ENCODE measurements at regions not wholly inside any gene's neighbourhood (a gene's known extent, or its start where the extent isn't known, plus 50 kb on each side); places are given as distances from the start of the nearest gene placed in this dataset.
"Not testable (repeated sequence)": the region's sequence is repeated elsewhere in the genome, so short reads cannot be mapped to it uniquely, and the experiment has no call there.

DNA sequence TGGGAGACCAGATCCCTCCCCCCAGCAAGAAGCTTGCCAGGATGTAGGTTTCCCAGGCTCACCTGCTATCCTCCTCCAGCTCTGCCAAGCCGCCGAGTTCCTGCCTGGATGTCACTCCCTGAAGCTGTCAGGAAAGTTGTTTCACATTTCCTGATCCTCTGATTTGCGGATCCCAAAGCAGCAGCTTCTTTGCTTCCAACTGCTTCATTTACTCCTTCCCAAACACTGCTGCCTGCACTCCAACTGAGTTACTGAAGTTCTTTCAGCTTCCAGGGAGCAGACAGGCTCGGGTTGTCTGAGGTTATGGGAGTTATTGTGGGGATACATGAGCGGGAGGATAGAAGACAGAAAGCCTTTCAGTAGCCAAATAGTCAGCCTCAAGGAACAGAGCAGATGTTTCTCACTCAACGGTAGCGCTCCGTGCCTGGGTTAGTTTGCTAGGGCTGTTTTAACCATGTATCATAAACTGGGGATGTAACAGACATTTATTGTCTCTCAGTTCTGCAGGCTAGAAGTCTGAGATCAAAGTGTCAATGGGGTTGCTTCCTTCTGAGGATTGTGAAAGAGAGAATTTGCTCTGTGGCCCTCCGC lies 516.0 kb downstream of the REEP3 start:
- Histone ChIP-seq H3K4me3 (no peak overlapping the region), H3K27me3 (ENCODE audit: low read depth) (0 out of 2 replicates have a peak, but pooled peaks cover 2% of the 10 kb centered on the region), H3K36me3 (replicated peaks) (no peaks in the 10 kb centered on the region), H3K9me3 (no peaks in the 10 kb centered on the region), H3K4me1 (no peaks in the 10 kb centered on the region)
- DNase-seq (ENCODE audit: low spot score in 2 of 2), result no peak
- in situ Hi-C loops (cut with MboI; ENCODE audit: low sequenced_read_pairs), result no loop called here

DNA sequence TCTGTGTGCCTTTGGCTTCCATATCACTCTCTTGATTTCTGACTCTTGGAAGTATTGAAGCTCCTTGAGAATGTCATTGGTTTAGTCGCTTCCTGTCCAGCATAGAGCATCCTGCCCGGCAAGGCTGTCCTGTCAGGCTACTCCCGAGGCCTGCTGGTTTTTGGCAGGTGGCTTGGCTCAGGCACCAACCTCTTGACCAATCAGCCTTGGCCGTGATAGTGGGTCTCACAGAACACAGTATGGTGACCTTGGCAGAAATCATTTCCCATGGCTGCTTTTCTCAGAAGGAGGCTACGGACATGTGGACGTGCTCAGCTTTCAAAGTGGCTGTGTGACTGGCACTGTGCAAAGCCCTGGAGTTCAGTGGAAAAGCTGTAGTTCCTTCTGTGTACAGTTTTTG lies 516.9 kb downstream of the REEP3 start:
- Histone ChIP-seq H3K36me3 (replicated peaks) (no peaks in the 10 kb centered on the region), H3K27me3 (ENCODE audit: low read depth) (0 out of 2 replicates have a peak, but pooled peaks cover 2% of the 10 kb centered on the region), H3K4me1 (no peaks in the 10 kb centered on the region), H3K4me3 (no peak overlapping the region), H3K9me3 (no peaks in the 10 kb centered on the region)
- DNase-seq (ENCODE audit: low spot score in 2 of 2), result no peak
- in situ Hi-C loops (cut with MboI; ENCODE audit: low sequenced_read_pairs), result no loop called here

DNA sequence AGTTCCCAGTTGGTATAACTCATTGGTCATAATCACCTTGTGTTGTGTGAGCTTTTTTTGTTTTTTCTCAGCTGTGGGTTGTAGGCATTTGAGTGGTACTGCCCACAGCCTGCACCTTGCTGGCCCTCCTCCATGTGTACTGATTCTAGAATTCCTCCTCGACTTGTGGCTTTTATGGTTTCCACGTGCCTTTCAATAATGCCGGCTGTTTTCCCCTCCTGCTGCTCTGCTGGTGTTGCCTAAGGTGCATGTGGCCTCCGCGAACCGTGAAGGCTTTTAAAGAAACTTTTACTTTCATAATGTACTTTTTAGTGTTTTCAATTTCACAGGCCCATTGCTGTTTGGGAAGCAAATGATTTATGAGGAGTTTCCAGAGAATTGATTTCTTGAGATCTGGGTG lies 518.0 kb downstream of the REEP3 start:
- in situ Hi-C loops (cut with MboI; ENCODE audit: low sequenced_read_pairs), result no loop called here
- no peak overlapping the region for H3K4me3 ChIP-seq
- DNase-seq (ENCODE audit: low spot score in 2 of 2), result no peak
- H3K9me3 ChIP-seq, result no peaks in the 10 kb centered on the region
- no peaks in the 10 kb centered on the region for H3K36me3 ChIP-seq (replicated peaks)
- no peaks in the 10 kb centered on the region for H3K4me1 ChIP-seq
- H3K27me3 ChIP-seq (ENCODE audit: low read depth), result 0 out of 2 replicates have a peak, but pooled peaks cover 2% of the 10 kb centered on the region

DNA sequence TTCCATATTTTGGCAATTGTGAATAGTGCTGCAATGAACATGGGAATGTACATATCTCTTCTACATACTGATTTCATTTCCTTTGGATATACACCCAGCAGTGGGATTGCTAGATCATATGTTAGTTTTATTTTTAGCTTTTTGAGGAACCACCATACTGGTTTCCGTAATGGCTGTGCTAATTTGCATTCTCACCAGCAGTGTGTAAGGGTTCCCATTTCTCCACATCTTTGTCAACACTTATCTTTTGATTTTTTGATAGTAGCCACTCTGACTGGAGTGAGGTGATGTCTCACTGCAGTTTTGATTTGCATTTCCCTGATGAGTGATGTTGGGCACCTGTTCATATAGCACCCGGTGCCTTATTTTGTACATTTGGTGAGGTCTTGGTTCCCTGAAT lies 519.6 kb downstream of the REEP3 start:
- no peak overlapping the region for H3K4me3 ChIP-seq
- H3K27me3 ChIP-seq (ENCODE audit: low read depth), result 0 out of 2 replicates have a peak, but pooled peaks cover 2% of the 10 kb centered on the region
- no peaks in the 10 kb centered on the region for H3K4me1 ChIP-seq
- no peaks in the 10 kb centered on the region for H3K36me3 ChIP-seq (replicated peaks)
- in situ Hi-C loops (cut with MboI; ENCODE audit: low sequenced_read_pairs), result no loop called here
- no peak for DNase-seq (ENCODE audit: low spot score in 2 of 2)
- H3K9me3 ChIP-seq, result no peaks in the 10 kb centered on the region

DNA sequence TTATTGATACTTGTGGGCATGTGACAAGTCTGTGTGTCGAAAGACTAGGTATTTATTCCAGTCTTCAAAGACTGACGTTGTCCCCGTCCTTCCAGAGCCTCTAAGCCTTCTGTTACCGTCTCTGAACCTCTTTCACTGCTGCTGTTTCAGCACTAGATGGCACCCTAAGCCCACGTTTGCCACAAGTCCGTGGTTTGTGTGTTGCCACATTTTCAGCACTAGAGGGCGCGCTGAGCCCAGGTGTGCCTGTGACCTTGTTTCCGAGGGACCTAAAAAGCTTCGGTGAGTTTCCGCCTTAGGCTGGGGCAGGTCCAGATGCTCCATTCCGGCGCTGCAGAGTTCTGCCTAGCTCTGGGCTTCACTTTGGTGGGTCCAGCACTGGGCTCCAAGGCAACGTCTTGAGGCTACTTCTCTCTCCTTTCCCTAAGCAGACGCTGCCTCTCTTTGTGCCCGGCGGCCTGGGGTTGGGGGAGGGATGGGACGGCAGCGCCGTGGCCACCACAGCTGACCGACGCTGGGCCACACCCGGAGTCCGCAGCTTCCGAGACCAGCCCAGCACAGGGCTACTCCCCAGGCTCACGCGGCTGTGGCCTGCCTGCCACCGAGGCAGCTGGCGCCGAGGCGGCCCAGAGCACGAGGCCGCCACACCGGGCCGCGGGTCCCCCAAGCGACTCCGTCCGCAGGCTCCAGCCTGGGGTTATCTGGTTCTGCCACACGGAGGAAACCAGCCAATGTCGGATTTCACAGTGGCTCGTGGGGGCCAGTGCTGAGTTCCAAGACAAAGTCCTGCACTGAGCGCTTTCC lies 520.2 kb downstream of the REEP3 start:
- Histone ChIP-seq H3K9me3 (no peaks in the 10 kb centered on the region), H3K27me3 (ENCODE audit: low read depth) (0 out of 2 replicates have a peak, but pooled peaks cover 2% of the 10 kb centered on the region), H3K4me3 (peak overlapping the region; percentile 11), H3K36me3 (replicated peaks) (no peaks in the 10 kb centered on the region), H3K4me1 (no peaks in the 10 kb centered on the region)
- in situ Hi-C loops (cut with MboI; ENCODE audit: low sequenced_read_pairs), result no loop called here
- peak; percentile 72 to 84 for DNase-seq (ENCODE audit: low spot score in 2 of 2)

DNA sequence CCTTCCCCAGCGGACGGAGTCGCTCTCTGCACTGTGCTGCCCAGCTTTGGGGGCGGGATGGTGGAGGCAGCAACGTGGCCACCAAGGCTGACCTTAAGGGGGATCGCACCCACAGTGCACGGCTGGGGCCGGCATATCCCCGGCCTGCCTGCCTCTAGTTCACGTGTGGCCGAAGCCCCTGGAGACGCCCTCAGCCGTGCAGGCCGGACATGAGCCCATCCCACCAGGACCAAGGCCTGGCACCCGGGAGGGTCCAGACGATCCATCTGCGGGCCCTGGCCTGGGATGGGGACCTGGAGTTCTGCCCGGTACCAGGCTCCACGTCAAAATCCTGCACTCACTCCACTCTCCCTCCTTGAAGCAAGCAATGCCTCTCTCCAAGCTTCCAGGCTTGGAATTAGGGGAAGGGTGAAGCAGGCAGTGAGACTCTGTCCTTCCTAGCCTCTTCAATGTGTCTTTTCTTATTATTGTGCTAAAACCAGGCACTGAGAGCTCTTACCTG lies 520.8 kb downstream of the REEP3 start:
- Histone ChIP-seq H3K4me3 (no peak overlapping the region), H3K4me1 (no peaks in the 10 kb centered on the region), H3K9me3 (no peaks in the 10 kb centered on the region), H3K27me3 (ENCODE audit: low read depth) (0 out of 2 replicates have a peak, but pooled peaks cover under 1% of the 10 kb centered on the region), H3K36me3 (replicated peaks) (no peaks in the 10 kb centered on the region)
- no peak for DNase-seq (ENCODE audit: low spot score in 2 of 2)
- in situ Hi-C loops (cut with MboI; ENCODE audit: low sequenced_read_pairs), result no loop called here

DNA sequence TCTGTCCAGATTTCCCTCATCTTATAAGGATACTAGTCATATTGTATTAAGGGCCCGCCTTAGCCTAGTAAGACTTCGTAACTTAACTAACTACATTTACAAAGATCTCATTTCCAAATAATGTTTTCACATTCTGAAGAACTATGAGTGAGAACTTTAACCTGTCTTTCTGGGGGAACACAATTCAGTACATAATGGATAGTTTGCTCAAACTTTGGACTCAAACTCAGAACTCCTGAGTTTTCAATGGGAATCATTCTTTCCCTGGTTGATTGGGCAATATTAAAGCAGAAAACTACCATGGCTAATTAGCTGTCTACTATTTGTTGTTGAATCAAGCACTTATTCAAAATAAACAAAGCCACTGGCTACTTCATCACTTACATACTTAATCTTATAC lies 522.9 kb downstream of the REEP3 start:
- Histone ChIP-seq H3K27me3 (ENCODE audit: low read depth) (peaks cover 2% of the 10 kb centered on the region; the same call in 1 of the 2 replicates), H3K9me3 (no peaks in the 10 kb centered on the region), H3K4me1 (no peaks in the 10 kb centered on the region), H3K4me3 (no peak overlapping the region), H3K36me3 (replicated peaks) (no peaks in the 10 kb centered on the region)
- in situ Hi-C loops (cut with MboI; ENCODE audit: low sequenced_read_pairs), result no loop called here
- no peak for DNase-seq (ENCODE audit: low spot score in 2 of 2)

DNA sequence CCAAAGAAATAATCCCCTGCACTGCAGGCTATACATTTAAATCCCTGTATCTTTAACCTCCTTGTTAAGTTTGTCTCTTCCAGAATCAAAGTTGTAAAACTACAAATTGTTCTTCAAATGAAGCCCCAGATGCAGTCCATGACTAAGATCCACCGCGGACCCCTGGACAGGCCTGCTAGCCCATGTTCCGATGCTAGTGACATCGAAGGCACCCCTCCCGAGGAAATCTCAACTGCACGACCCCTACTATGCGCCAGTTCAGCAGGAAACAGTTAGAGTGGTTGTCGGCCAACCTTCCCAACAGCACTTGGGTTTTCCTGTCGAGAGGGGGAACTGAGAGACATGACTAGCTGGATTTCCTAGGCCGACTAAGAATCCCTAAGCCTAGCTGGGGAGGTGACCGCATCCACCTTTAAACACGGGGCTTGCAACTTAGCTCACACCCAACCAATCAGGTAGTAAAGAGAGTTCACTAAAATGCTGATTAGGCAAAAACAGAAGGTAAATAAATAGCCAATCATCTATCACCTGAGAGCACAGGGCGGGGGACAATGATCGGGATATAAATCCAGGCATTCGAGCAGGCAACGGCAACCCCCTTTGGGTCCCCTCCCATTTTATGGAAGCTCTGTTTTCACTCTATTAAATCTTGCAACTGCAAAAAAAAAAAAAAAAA lies 523.9 kb downstream of the REEP3 start:
- in situ Hi-C loops (cut with MboI; ENCODE audit: low sequenced_read_pairs); H3K9me3 ChIP-seq; H3K4me3 ChIP-seq; H3K4me1 ChIP-seq; DNase-seq (ENCODE audit: low spot score in 2 of 2); H3K36me3 ChIP-seq (replicated peaks); H3K27me3 ChIP-seq (ENCODE audit: low read depth): not testable (repeated sequence)

DNA sequence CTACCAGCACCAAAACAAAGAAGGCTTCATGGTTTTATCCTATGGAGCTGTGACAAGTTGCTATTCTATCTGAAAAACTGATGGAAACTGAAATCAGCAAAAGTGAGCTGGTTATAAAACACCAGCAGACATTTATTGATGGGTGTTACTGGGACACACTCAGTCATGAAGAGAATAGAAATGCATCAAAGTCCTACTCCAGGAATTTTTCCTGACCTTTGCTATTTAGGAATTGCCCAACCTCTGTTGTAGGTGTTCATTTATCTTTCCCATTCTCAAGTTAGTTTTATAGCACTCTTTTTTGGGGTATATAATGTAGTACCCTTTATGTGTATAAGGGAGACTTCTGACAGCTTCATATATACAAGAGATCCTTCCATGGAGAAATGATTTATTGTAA lies 533.2 kb downstream of the REEP3 start:
- no peaks in the 10 kb centered on the region for H3K27me3 ChIP-seq (ENCODE audit: low read depth)
- no peak for DNase-seq (ENCODE audit: low spot score in 2 of 2)
- no peaks in the 10 kb centered on the region for H3K9me3 ChIP-seq
- H3K4me1 ChIP-seq, result no peaks in the 10 kb centered on the region
- no peaks in the 10 kb centered on the region for H3K36me3 ChIP-seq (replicated peaks)
- H3K4me3 ChIP-seq, result no peak overlapping the region
- in situ Hi-C loops (cut with MboI; ENCODE audit: low sequenced_read_pairs), result no loop called here

DNA sequence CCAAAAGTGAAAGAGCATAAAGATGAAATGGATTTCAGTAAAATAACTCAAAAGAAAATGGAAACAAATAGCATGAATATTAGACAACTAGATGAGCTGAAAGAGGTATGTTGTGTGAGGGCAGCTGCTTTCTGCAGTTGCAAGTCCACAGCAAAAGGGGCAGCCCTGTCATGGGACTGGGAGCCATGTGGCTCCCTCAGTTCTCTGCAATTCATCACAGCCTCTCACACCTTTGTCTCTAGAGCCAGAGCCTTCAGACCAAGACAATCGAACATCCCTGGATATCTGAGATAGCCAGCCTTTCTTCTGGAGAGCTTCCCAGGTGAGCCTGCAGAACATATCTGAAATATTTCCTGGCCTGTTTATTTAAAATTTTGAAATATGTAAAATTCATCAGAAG lies 538.7 kb downstream of the REEP3 start:
- Histone ChIP-seq H3K27me3 (ENCODE audit: low read depth) (peaks cover 3% of the 10 kb centered on the region; the same call in 1 of the 2 replicates), H3K36me3 (replicated peaks) (no peaks in the 10 kb centered on the region)

DNA sequence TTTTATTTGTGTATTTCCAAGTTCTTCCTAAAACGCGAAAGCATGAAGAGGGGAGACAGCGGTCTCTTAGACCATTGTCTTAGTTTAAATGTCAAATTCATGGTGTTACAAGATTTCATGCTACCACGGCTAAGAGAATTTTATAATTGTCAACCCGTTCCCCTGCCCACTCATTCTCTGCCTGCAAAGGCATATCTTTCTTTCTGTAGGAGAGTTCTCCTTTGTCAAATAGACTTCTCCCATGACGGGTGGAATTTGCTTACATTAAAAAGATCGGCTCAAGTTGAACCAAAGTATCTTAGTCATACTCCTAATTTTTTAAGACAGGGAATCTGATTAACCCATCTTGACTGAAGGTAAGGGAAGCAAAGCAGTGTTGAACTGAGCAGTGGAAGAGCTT lies 539.2 kb downstream of the REEP3 start:
- in situ Hi-C loops (cut with MboI; ENCODE audit: low sequenced_read_pairs), result no loop called here

More for the DNA sequence above, 538.7 kb downstream of the REEP3 start:
- in situ Hi-C loops (cut with MboI; ENCODE audit: low sequenced_read_pairs), result no loop called here
- H3K9me3 ChIP-seq, result no peaks in the 10 kb centered on the region
- H3K4me1 ChIP-seq, result no peaks in the 10 kb centered on the region
- no peak overlapping the region for H3K4me3 ChIP-seq
- no peak for DNase-seq (ENCODE audit: low spot score in 2 of 2)

DNA sequence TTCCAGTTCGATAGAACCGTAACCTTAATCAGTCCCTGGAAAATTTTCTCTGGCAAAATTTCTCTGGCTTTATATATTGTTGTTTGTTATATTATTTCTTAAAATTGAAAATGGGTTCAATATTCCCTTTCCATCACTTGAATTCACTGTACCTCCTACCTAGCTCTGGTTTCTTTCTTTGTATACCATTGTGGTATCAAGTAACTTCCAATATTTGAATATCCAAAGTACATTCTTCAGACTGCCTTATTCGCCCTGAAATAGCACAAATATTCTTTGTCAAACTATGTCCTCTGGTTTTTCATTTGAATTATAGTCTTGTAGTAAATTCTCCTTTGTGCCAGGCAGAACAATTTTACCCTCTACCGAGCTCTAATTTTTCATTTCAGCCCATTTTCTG lies 541.6 kb downstream of the REEP3 start:
- no peaks in the 10 kb centered on the region for H3K36me3 ChIP-seq (replicated peaks)
- H3K27me3 ChIP-seq (ENCODE audit: low read depth), result peaks cover 3% of the 10 kb centered on the region; the same call in 1 of the 2 replicates
- in situ Hi-C loops (cut with MboI; ENCODE audit: low sequenced_read_pairs), result no loop called here

More for the DNA sequence above, 539.2 kb downstream of the REEP3 start:
- Histone ChIP-seq H3K36me3 (replicated peaks) (no peaks in the 10 kb centered on the region), H3K9me3 (no peaks in the 10 kb centered on the region), H3K27me3 (ENCODE audit: low read depth) (peaks cover 3% of the 10 kb centered on the region; the same call in 1 of the 2 replicates), H3K4me1 (no peaks in the 10 kb centered on the region), H3K4me3 (no peak overlapping the region)
- no peak for DNase-seq (ENCODE audit: low spot score in 2 of 2)

DNA sequence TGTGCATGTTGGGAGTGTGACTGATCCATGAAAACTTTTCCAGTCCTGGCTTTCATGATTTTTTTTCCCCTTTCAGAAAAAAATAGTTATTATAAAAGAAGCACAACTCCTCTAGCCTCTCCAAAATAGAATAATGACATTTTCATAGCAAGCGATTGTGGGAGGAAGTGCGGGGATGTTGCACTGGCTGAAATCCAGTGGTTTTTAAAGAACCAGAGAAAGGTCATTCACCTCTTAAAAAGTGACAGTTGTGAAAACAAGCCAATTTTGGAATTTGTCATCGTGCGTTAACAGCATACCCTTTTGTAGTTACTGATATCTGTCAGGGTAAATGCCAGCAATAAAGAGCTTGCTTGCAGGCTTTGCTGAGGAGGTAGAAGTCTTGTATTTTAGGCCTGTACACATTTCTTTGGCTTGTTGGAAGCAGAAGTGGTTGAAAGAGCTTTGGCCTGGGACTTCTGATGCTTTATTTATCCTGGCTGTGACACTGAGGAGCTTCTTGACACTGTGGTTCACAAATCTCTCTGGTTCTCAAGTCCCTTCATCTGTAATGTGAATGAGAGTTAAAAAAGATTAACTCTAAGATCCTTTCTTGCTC lies 545.9 kb downstream of the REEP3 start:
- H3K27me3 ChIP-seq (ENCODE audit: low read depth), result no peaks in the 10 kb centered on the region
- in situ Hi-C loops (cut with MboI; ENCODE audit: low sequenced_read_pairs), result no loop called here
- H3K4me3 ChIP-seq, result no peak overlapping the region
- no peaks in the 10 kb centered on the region for H3K4me1 ChIP-seq
- no peaks in the 10 kb centered on the region for H3K9me3 ChIP-seq
- no peaks in the 10 kb centered on the region for H3K36me3 ChIP-seq (replicated peaks)
- no peak for DNase-seq (ENCODE audit: low spot score in 2 of 2)

More for the DNA sequence above, 541.6 kb downstream of the REEP3 start:
- H3K4me1 ChIP-seq, result no peaks in the 10 kb centered on the region
- no peak for DNase-seq (ENCODE audit: low spot score in 2 of 2)
- H3K9me3 ChIP-seq, result no peaks in the 10 kb centered on the region
- H3K4me3 ChIP-seq, result no peak overlapping the region

All from HAP-1 (cell line).